Renal cortical epithelial cell (primary cell): ENCODE measurements at regions not wholly inside any gene's neighbourhood (a gene's known extent, or its start where the extent isn't known, plus 50 kb on each side); places are given as distances from the start of the nearest gene placed in this dataset.
A peak's percentile ranks its signal among the peaks of the same experiment; 100 is the strongest.

Experiments
- DNase-seq: peaks from one replicate; pipeline ENCODE4 v3.0.0-alpha.2; 2011; ENCODE audit warnings: low read depth

DNA sequence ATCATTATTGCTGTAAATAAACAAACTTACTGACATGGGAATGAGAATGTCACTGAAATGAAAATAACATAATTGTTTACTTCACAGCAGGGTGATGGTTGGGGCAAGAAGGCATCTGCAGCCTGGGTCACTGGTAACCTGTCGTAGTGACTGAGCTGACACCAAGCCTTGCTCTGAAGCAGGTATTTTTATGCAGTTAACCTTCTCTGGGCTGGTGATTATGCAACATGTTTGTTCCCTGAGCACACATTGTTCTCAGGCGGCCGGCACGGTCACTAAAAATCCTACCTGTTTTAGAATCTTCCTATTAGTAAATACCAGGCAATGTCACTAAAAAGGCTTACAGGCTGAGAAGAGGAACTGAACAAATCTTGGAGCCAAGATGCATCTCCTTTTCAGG lies 157.7 kb upstream of the NR3C1 start:
- DNase-seq = peak; percentile 63

DNA sequence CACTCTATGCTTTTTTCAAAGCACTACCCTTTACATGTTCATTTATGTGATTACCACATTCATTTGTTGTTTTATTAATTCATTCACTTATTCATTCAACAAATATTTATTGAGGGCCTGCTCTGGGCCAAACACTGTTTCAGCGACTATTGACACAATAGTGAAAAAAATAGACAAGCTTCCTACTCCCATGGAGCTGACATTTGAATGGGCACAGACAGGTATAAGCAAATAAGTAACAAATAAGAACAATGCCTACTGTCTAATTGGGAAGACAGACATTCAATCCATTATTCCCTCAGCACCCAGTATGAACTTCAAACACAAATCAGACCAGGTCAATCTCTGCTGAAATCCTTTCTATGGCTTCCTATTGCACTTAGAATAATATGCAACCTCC lies 156.9 kb upstream of the NR3C1 start:
- DNase-seq = no peak

DNA sequence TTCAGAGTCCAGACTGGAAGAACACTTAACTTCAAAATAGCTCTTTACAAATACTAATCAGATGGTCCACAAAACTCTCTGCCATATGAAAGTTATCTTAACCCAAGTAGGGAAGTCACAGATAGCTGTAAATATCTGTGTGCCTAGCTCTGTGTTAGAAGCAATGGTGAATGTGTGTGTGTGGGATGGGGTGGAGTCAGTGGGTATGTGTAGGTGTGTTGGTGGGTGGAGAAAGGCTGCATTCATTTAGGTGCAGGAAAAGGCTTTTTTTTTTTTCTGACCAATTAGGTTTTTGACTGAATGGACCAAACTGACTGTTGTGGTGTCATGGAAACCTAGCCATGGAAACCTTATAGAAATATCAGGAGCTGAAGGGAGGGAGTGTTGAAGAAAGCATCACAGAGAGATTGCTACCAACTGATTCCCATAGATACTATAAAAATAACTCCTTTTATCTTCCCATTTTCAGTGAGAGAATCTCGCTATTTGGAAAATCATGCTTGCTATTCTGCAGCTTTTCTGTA lies 156.2 kb upstream of the NR3C1 start:
- no peak for DNase-seq

DNA sequence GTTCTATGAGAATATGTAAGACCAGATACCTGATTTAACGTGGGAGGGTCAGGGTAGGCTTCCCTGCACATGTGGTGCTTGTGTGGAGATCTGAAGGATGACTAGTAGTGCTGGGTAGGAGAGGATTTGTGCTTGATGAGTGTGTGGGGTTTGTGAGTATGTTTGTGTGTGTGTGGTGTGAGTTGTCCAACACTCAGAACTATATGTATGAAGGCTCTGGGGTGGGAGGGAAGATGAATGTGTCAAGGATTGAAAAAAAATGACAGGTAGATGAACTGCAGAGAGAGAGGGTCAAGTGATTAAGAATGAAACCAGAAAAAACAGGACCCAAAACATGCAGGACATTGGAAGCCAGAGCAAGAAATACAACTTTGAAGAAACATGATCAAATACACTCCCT lies 154.6 kb upstream of the NR3C1 start:
- DNase-seq = no peak

DNA sequence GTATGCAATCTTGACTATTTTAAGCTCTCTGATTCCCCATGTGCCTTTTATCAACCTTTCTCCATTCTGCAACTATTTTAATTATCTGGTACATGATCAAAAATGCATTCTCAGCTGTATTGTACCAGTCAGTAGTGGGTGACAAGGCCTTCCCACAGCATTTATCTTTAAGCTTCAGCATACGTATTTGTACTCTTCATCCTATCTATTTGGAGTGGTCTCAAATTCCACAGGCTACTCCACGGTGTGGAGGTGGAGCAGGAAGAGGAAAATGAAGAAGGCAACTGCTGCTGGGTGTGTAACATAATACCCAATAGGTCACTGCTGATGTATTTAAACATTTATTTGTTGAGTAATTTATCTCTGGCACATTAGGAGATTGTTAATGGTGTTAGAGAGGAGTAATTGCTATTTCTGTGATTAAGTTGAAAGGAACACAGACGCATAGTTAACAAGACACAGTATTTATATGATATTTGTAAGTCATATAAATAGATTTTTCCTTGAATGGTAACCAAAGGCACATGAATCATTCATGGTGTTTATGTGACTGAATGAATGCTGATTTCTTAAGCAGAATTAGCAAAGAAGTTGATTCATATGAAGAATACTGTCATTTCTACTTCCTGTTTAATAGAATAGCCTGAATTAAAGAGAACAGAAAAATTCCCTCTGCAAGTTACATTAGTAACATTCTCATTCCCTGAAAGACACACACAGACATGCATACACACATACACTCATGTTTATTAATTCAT lies 153.8 kb upstream of the NR3C1 start:
- peak; percentile 22 for DNase-seq

DNA sequence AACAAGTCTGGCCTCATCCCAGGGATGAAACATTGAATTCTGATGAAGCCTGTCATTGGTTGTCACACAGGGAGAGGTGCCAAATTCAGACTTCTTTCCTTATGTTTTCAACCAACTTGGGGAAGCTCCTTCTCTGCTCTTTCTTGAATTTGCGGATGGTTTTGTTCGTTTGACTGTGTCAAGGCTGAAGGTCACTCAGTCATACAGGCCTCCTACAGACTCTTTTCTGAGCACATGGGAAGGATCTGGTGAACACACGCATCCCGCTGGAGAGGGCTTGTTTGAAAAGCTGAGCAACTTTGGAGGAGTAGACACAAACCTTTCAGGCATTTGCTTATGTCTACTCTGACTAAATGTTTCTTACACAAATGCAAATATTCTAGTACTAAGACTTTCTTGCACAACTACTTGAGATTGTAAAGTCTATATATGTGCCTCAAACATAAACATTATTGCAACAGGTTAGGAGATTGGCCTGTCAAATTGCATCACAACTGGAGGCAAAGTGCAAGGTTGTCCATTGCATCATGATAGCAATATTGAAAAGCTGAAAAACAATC lies 151.5 kb upstream of the NR3C1 start:
- no peak for DNase-seq

DNA sequence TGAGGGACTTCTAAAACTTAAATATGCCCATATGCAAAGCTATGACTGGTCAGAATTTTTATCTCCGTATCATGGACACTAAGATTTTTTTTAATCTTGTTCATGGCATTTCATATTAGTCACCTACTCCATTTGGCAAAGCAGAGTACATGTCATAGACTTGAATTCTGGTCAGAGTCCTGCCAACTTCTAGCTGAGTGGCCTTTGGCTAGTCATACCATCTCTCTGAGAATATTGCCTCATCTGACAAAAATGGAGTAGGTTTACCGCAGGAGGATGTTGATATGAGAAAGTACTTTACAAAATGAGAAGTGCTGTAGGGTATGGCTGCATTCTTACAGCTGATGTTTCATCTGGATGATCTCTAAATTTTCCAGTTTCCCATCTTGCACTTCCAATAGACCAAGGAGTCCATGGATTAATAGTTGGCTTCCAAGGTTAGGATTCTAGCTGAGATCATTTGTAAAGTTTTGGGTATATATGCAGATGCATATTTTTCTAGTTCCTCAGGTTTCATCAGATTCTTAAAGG lies 150.8 kb upstream of the NR3C1 start:
- DNase-seq = no peak

DNA sequence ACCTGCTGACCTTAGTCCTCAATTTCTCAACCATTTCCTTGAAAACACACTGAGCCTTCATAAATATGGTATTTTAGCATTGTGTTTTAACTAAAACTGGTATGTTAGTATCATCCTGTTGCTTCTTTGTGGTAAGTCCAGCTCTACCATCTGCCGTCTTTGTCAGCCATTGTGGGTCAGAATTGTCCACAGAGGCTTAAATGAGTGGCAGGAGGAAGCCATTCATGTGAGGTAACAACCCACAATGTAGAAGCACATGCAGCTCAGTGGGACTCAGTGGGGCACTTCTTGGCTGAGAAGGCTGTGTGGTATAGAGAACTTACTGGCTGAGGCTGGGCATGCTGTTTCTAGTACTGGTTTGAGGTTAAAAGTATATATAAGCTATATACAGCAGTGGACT lies 149.2 kb upstream of the NR3C1 start:
- DNase-seq = no peak

DNA sequence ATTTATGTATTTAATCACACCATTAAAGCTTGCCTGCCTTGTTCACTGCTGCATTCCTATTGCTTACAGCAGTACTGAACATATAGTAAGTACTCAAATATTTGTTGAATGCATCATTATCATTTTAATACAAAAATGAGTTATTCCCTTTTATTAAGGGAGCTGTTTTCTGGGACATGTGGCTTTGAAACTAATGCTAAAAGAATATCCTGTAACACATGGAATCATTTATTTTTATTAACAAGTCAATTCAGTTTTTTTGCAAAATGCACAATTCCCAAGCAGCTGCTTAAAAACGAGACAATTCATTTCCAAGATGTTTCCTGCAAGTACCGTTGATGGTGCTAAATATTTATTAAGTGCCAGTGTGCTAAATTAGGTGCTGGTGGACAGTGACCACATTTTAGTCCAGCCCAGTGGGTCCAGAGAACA lies 148.3 kb upstream of the NR3C1 start:
- DNase-seq = no peak

DNA sequence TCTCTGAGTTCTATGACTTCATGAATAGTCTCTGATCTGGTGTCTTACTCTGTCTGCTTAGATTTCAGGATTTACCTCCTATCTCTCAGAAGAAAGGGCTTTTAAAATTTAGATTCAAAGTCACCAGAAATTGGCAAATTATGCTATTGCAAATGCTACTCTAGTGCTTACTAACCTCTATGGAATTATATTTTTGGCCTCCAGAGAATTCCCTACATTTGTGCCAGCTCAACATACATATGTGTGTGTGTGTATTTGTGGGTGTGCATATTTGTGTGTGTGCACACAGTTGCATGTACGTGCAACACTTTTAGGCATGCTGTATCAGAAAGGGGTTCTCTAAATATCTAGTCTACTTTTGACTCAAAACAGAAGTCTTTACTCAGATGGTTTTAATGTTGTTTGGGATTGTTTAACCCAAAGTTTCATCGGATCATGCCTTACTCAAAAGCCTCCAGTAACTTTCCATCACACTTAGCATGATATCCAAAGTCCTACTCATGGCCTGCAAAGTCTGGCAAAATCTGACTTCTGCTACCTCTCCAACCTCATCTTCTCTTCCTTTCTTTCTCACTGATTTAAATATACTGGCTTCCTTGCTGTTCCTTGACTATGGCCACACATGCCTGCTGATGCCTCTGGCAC lies 147.6 kb upstream of the NR3C1 start:
- no peak for DNase-seq

DNA sequence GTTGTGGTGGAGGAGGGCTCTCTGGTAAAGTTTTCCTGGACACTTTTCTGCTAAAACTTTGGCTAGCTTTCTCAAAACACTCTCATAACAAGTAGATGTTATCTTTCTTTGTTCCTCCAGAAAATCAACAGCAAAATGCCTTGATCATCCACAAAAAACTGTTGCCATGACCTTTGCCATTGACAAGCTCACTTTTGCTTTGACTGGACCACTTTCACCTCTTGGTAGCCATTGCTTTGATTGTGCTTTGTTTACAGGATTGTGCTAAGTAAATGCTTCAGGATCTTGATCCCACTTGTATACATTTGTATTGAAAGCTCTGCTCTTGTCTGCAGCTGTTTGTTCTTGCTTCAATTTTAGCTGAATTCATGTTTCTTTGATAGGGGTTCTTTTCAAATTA lies 143.9 kb upstream of the NR3C1 start:
- no peak for DNase-seq

DNA sequence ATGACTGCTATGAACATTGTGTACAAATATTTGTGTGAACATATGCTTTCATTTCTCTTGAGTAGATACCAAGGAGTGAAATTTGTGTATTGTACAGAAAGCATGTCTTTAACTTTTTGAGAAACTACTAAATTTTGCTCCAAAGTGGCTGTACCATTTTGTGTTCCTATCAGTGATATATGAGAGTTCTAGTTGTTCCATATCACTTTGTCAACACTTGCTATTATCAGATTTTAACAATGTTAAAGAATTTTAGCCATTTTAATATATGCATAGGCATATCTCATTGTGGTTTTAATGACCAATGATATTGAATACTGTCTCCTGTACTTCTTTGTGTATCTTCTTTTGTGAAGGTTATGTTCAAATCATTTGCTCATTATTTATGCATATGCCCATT lies 142.9 kb upstream of the NR3C1 start:
- no peak for DNase-seq

DNA sequence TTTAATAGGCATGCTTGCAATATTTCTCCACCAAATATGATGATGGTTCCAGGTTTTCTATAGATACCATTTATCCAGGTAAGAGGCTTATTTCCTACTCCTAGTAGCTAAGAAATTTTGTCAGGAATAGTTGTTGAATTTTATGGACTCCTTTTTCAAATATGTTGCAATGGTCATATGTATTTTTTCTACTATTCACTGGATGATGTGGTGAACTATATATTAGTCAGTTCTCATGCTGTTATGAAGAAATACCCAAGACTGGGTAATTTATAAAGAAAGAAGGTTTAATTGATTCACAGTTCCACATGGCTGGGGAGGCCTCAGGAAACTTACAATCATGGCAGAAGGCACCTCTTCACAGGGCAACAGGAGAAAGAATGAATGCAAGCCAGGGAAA lies 141.1 kb upstream of the NR3C1 start:
- DNase-seq = no peak

DNA sequence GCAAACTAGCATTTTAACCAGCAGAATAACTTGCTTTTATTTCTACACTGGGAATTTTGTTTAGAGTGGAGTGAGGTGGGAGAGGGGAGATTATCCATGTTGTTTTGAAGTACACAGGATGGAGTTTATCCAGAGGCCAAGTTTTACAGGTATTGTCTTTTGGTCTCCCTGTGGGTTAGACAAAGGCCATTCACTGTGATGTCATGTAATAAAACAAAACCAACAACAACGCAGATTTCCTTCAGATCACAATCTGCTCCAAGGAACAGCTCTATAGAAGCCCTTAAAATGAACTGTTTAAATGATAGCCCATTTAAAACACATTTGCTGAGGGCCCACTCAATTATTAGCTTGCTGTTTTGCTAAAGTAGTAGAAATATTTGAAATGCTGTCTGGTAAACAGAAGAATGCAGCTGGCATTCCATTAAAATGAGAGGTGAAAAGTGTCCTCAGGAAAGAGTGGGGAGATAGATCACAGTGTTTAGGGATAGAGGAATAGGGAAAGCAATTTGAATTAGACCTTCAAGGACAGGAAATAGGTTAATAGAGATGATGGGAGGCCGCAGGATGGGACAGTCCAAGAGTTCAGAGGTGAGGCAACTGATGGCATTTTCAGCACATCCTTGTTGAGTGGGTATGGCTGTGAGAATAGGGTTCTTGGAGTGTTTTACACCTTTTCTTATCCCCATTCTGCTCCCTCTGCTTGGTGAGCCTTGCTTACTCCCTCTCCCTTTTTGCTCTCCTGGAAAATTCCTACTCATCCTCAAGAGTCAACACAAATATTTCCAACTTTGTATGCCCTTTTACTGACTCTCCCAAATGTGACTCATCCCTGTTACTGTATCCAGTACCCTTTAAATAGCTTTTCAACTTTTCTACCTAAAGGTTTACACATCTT lies 140.1 kb upstream of the NR3C1 start:
- DNase-seq = peak; percentile 69

DNA sequence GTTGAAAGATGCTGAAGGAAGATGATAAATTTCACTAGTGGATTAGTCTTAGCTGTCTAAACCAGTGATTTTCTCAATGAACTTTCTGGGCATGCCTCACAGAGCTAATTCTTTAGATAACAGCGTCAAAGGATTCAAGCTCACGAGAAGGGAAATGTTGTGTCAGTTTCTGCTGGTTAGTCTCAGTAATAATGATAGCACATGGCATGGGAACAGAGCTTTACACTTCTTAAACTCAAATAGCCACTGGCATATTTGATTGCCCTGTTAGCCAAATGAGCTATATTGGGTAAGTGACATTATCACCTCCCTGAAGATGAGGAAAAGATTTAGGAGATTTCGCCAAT lies 139.3 kb upstream of the NR3C1 start:
- no peak for DNase-seq

DNA sequence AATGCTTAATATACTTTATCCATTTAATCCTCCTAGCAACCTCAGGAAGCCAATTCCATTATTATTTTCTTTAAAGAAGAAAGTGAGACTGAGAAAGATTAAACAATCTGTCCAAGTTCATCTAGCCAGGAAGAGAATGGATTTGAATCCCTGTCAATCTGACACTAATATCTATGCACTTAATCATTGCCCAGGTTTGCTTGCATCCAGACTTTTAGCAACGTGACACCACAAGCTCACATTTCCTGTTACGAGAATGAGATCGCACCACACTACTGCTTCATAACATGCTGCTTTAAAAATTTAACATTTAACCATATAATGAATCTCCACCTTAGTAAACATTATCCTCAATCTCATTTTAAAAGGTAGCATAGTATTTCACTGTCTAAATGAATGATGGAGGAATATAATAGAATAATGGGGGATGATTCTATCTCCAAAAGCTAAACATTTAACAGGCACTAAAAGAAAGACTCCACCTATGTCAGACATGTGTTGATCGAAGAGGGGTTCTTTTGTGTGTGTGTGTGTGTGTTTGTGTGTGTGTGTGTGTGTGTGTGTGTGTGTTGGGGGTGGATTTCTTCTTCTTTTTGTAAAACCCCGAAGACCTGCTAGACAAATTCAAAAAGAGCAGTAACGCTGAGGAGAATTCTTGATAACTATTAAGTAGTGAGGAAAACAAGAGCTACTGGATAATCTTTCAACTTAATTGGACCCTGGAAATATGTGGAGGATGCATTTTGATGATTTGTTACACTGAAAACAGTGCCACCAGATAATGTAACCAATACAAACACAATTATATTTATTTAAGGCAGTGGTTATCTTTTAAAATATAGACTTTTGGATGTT lies 138.7 kb upstream of the NR3C1 start:
- no peak for DNase-seq

DNA sequence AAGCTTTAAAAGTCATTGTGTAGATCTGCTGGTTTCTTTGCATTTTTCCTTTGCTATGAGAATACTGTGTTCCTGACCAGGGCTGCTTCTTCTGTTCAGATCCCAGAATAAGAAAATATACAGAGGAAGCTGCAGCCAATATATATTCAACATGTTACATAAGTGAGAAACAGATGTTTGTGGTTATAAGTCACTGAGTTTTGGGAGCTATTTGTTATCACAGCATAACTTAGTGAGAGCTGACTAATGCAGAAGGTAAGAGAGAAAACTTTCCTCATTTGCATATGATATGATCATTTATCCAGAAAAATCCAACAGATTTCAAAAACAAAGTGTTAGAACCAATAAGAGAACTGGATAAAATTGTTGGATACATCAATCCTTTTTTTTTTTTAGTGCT lies 136.3 kb upstream of the NR3C1 start:
- no peak for DNase-seq

DNA sequence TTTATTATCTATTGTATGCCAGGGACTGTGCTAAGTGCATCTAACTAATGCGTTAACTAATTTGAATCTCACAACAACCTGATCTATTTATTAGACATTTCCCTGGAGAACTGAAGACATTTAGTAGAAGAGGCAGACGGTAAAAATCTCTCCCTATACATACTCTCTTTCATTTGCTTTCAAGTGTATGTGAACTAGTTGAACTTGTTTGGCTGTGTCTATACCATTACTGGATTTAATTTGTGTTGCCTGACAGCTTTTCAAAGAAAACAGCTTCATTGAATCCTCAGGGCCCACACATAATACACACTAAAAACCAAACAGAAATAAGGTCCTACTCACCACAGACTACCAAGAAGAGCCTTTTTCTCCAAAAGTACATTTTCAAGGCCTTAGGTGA lies 133.6 kb upstream of the NR3C1 start:
- no peak for DNase-seq

DNA sequence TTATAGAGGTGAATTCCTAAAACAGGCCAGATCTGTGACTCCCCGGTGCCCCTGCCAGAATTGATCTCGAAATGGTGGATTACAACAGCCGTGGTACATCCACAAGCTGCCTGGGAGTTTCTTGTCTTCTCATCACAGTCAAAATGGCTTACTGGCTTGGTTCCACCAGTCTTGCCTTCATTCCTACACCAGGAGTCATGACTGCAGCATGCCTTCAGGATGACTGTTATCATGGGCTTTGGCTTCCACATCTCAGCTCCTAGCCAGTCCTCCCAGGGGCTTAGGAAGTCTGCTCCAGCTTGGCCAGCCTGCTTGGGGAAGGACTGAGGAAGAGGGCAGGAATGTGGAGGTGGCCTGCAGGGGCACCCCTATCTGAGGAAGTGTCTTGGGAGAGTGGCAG lies 132.9 kb upstream of the NR3C1 start:
- peak; percentile 93 for DNase-seq

DNA sequence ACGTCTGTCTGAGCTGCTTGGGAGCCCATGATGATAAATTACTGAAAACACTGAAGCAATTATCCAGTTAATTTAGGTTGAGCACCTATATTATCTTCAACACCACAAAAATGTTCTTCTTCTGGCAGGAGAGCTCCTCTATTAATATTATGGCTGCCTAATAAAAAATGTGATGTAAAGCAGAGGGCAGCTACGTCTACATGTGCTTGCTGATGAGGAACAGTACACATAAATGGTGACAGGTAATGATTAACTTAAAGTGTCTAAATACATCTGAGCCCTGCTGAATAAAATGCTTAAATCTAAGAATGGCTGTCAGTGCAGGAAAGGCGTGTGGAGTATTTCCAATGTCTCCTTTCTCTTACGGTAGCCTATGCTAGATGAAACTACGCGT lies 131.3 kb upstream of the NR3C1 start:
- no peak for DNase-seq
